H1 (cell line): ENCODE measurements at regions not wholly inside any gene's neighbourhood (a gene's known extent, or its start where the extent isn't known, plus 50 kb on each side); places are given as distances from the start of the nearest gene placed in this dataset.

ENCODE experiments used
- CTCF ChIA-PET: fragments of 300-600 bp; sonication (Branson Sonifier 250); formaldehyde crosslinking; loops from one replicate; lab custom pipeline; 2021; ENCODE audit not compliant: partially characterized antibody; lab: Charles Lee
- POLR2A ChIA-PET: fragments of 300-600 bp; sonication (Branson Sonifier 250); formaldehyde crosslinking; loops from one replicate; lab custom pipeline; 2021; ENCODE audit warnings: inconsistent platforms; ENCODE audit not compliant: partially characterized antibody; lab: Charles Lee
- DNase-seq, 2 experiments: peaks; one replicate each; pipeline versions ENCODE4 v3.0.0 to v3.0.0-alpha.2; 2010 to 2022; ENCODE audit warnings: low spot score in 2 of 2, low read depth in 1 of 2, mixed read lengths in 1 of 2
- FAIRE-seq: peaks from 2 replicates; lab custom pipeline; 2011; peaks lifted over from hg19 to GRCh38; lab: Jason Lieb, UNC
- H2AFZ ChIP-seq: 2 replicates; pipeline ENCODE4 v1.8.1; 2012; ENCODE audit warnings: low read length, inconsistent platforms
- H2AK5ac ChIP-seq: 2 replicates; pipeline ENCODE4 v1.6.1; 2013; ENCODE audit warnings: low read depth, low read length
- H2BK120ac ChIP-seq: replicated peaks from 2 replicates; pipeline ENCODE3; 2013; ENCODE audit warnings: low read depth, low read length, inconsistent platforms
- H2BK12ac ChIP-seq: 2 replicates; pipeline ENCODE4 v1.6.1; 2013; ENCODE audit warnings: low read depth, low read length
- H2BK15ac ChIP-seq: 2 replicates; pipeline ENCODE4 v1.6.1; 2013; ENCODE audit warnings: low read length
- H2BK20ac ChIP-seq: 2 replicates; pipeline ENCODE4 v1.6.1; 2013; ENCODE audit warnings: low read length
- H2BK5ac ChIP-seq: 2 replicates; pipeline ENCODE4 v1.6.1; 2013; ENCODE audit warnings: low read depth, low read length
- H3K14ac ChIP-seq: 2 replicates; pipeline ENCODE4 v1.6.1; 2013; ENCODE audit warnings: inconsistent platforms; ENCODE audit not compliant: insufficient read length
- H3K18ac ChIP-seq: 2 replicates; pipeline ENCODE4 v1.6.1; 2013; ENCODE audit warnings: low read length; ENCODE audit errors: extremely low read depth
- H3K23ac ChIP-seq: 2 replicates; pipeline ENCODE4 v1.6.1; 2013; ENCODE audit warnings: inconsistent platforms; ENCODE audit not compliant: insufficient read length
- H3K23me2 ChIP-seq: 2 replicates; pipeline ENCODE4 v1.6.1; 2013; ENCODE audit warnings: low read depth, low read length
- H3K27ac ChIP-seq: 2 replicates; pipeline ENCODE4 v1.6.1; 2011; ENCODE audit warnings: low read depth, low read length, inconsistent platforms
- H3K27me3 ChIP-seq, 4 experiments: replicated peaks in 1 of 4; 1 replicate in 1 of 4; 2 replicates in 3 of 4; pipeline versions ENCODE4 v1.6.1 to v1.8.1; 2011 to 2013; ENCODE audit warnings: low read length in 3 of 4, mild to moderate bottlenecking in 3 of 4, inconsistent platforms in 2 of 4, mixed read lengths in 2 of 4, moderate library complexity in 1 of 4; ENCODE audit not compliant: control insufficient read depth in 3 of 4, insufficient read depth in 3 of 4; ENCODE audit errors: extremely low read depth in 1 of 4
- H3K36me3 ChIP-seq, 4 experiments: 2 replicates each; pipeline versions ENCODE4 v1.6.1 to v1.8.1; 2011 to 2013; ENCODE audit warnings: mild to moderate bottlenecking in 4 of 4, low read length in 3 of 4, moderate library complexity in 2 of 4, control low read depth in 1 of 4, inconsistent platforms in 1 of 4; ENCODE audit not compliant: insufficient read depth in 4 of 4, control insufficient read depth in 2 of 4
- H3K4ac ChIP-seq: replicated peaks from 2 replicates; pipeline ENCODE3; 2013; ENCODE audit warnings: low read length, low read depth, mixed read lengths, inconsistent platforms; ENCODE audit not compliant: insufficient read length
- H3K4me1 ChIP-seq, 4 experiments: replicated peaks in 1 of 4; 1 replicate in 1 of 4; 2 replicates in 3 of 4; pipeline versions ENCODE4 v1.6.1 to v1.8.1; 2011 to 2013; ENCODE audit warnings: low read length in 3 of 4, inconsistent platforms in 2 of 4, mixed read lengths in 1 of 4; ENCODE audit not compliant: insufficient read depth in 4 of 4, control insufficient read depth in 3 of 4
- H3K4me2 ChIP-seq, 2 experiments: 2 replicates each; pipeline versions ENCODE4 v1.6.1 to v1.8.1; 2011 to 2013; ENCODE audit warnings: low read depth in 2 of 2, low read length in 2 of 2, control low read depth in 1 of 2, inconsistent platforms in 1 of 2, mild to moderate bottlenecking in 1 of 2; ENCODE audit not compliant: insufficient read depth in 1 of 2
- H3K4me3 ChIP-seq, 4 experiments: fragments of 200-600, 300-600 bp in 1 of 4; sonication (generic), shearing (Covaris generic), sonication (Bioruptor Twin) in 1 of 4; 2 replicates each; pipeline versions ENCODE4 v1.5.1 to v1.8.1; 2011 to 2016; ENCODE audit warnings: low read length in 4 of 4, low read depth in 3 of 4, control low read depth in 2 of 4, inconsistent platforms in 2 of 4, mild to moderate bottlenecking in 2 of 4, mixed read lengths in 1 of 4, moderate library complexity in 1 of 4; ENCODE audit not compliant: insufficient read depth in 2 of 4; ENCODE audit errors: extremely low read depth in 1 of 4
- H3K56ac ChIP-seq: replicated peaks from 2 replicates; pipeline ENCODE3; 2013; ENCODE audit warnings: low read depth, mild to moderate bottlenecking, mixed read lengths, low read length, inconsistent platforms; ENCODE audit not compliant: insufficient read length
- H3K79me1 ChIP-seq: 2 replicates; pipeline ENCODE4 v1.6.1; 2013; ENCODE audit warnings: low read depth, low read length, control low read depth
- H3K79me2 ChIP-seq, 2 experiments: 2 replicates each; pipeline versions ENCODE4 v1.6.1 to v1.8.1; 2012 to 2013; ENCODE audit warnings: low read length in 2 of 2, mild to moderate bottlenecking in 2 of 2, inconsistent platforms in 1 of 2; ENCODE audit not compliant: insufficient read depth in 2 of 2, control insufficient read depth in 1 of 2
- H3K9ac ChIP-seq, 4 experiments: replicated peaks in 1 of 4; 1 replicate in 1 of 4; 2 replicates in 3 of 4; pipeline versions ENCODE4 v1.6.1 to v1.8.1; 2011 to 2013; ENCODE audit warnings: low read depth in 3 of 4, low read length in 3 of 4, control low read depth in 2 of 4, mild to moderate bottlenecking in 2 of 4, moderate library complexity in 2 of 4, inconsistent platforms in 1 of 4; ENCODE audit errors: extremely low read depth in 1 of 4
- H3K9me3 ChIP-seq, 2 experiments: 2 replicates each; pipeline versions ENCODE4 v1.6.1 to v1.8.1; 2012 to 2013; ENCODE audit warnings: mild to moderate bottlenecking in 2 of 2, moderate library complexity in 2 of 2, control low read depth in 1 of 2, inconsistent platforms in 1 of 2, low read depth in 1 of 2, low read length in 1 of 2, mixed read lengths in 1 of 2; ENCODE audit not compliant: insufficient read depth in 2 of 2
- H4K20me1 ChIP-seq, 2 experiments: replicated peaks in 1 of 2; 2 replicates each; pipeline versions ENCODE3 to v1.8.1; 2011 to 2013; ENCODE audit warnings: inconsistent platforms in 2 of 2, low read length in 2 of 2, mild to moderate bottlenecking in 1 of 2; ENCODE audit not compliant: insufficient read depth in 2 of 2, control insufficient read depth in 1 of 2
- H4K5ac ChIP-seq: 2 replicates; pipeline ENCODE4 v1.6.1; 2013; ENCODE audit warnings: low read length, low read depth, mixed read lengths, inconsistent platforms; ENCODE audit not compliant: insufficient read length
- H4K8ac ChIP-seq: 2 replicates; pipeline ENCODE4 v1.8.0; 2013; ENCODE audit warnings: mild to moderate bottlenecking, moderate library complexity, low read length, inconsistent platforms; ENCODE audit not compliant: insufficient read depth; ENCODE audit errors: extremely low read depth
- H4K91ac ChIP-seq: replicated peaks from 2 replicates; pipeline ENCODE3; 2013; ENCODE audit warnings: low read length, mixed read lengths, inconsistent platforms; ENCODE audit not compliant: insufficient read length
- BRCA1 ChIP-seq: IDR thresholded peaks from 2 replicates; pipeline ENCODE4 v1.6.1; 2012; ENCODE audit warnings: low read depth, low read length, improper control_type of control experiment
- HDAC2 ChIP-seq, 2 experiments: fragments of 300-600 bp in 1 of 2; sonication (generic) in 1 of 2; IDR thresholded peaks; 2 replicates each; pipeline ENCODE4 v1.6.1; 2011 to 2012; ENCODE audit warnings: low read depth in 2 of 2, low read length in 2 of 2, mild to moderate bottlenecking in 2 of 2, moderate library complexity in 2 of 2, borderline replicate concordance in 1 of 2, inconsistent platforms in 1 of 2
- JUN ChIP-seq: IDR thresholded peaks from 2 replicates; pipeline ENCODE4 v1.6.1; 2011; ENCODE audit warnings: low read depth, mild to moderate bottlenecking, improper control_type of control experiment, low read length
- JUND ChIP-seq: IDR thresholded peaks from 2 replicates; pipeline ENCODE4 v1.6.1; 2011; ENCODE audit warnings: mild to moderate bottlenecking, improper control_type of control experiment, low read length
- MAFK ChIP-seq: IDR thresholded peaks from 2 replicates; pipeline ENCODE4 v1.6.1; 2012; ENCODE audit warnings: low read depth, mild to moderate bottlenecking, improper control_type of control experiment, low read length
- RBBP5 ChIP-seq: IDR thresholded peaks from 2 replicates; pipeline ENCODE4 v1.7.1; 2012; ENCODE audit warnings: low read depth, mild to moderate bottlenecking, inconsistent platforms, low read length, moderate library complexity, borderline replicate concordance
- SP1 ChIP-seq: IDR thresholded peaks from 2 replicates; pipeline ENCODE4 v1.6.1; 2011; ENCODE audit warnings: low read depth, low read length
- SRF ChIP-seq: IDR thresholded peaks from 2 replicates; pipeline ENCODE4 v1.6.1; 2011; ENCODE audit warnings: mild to moderate bottlenecking, low read depth, low read length, moderate library complexity
- WGBS, 2 experiments: shearing (Covaris generic) in 1 of 2; methylation state at CpG; one replicate each; pipeline versions ENCODE4 v1.1.6 to v1.1.7; 2013 to 2015; ENCODE audit warnings: low lambda C conversion rate in 2 of 2, mixed read lengths in 2 of 2, inconsistent platforms in 1 of 2, low coverage in 1 of 2, missing lambda C conversion rate in 1 of 2; ENCODE audit not compliant: insufficient replicate concordance in 2 of 2, insufficient coverage in 1 of 2, insufficient read length in 1 of 2; ENCODE audit errors: extremely low coverage in 1 of 2, missing lambda C conversion rate in 1 of 2; 5-methylcytosine and 5-hydroxymethylcytosine counted together

DNA sequence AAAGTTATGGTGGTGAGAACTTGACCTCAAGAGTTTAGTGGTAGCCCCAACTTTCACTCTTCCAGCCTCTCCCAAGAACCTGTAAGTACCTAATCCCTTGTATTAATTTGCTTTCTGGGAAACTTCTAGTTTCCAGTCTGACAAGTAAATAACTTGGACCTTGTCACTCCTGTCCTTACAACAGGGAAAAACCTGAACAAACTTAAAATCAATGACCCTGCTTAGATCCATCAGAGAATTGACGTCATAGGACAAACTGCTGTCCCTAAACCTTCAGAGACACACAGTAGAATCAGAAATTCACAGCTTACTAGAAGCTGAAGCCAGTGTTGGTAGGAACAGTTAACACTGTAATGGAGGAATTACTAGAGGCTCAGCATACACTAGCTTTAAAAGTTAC is 60.0 kb upstream of the DCLK2 start:
- H3K27ac ChIP-seq = no peak overlapping the region
- no peaks in the 10 kb centered on the region for H3K9me3 ChIP-seq
- ChIA-PET POLR2A (no interaction called here), CTCF (no interaction called here)
- WGBS, 2 experiments = 90% methylated on average over 1 of the region's 1 CpG; no CpG with 5 or more reads in 1 of the 2 experiments
- FAIRE-seq (no peak), DNase-seq (no peak)
- H2AK5ac ChIP-seq = no peak overlapping the region
- H4K5ac ChIP-seq = no peak overlapping the region
- H3K4me2 ChIP-seq = no peak overlapping the region
- no peak overlapping the region for H3K9ac ChIP-seq
- no peaks in the 10 kb centered on the region for H3K79me1 ChIP-seq
- no peak overlapping the region for H3K18ac ChIP-seq
- no peak overlapping the region for H2BK15ac ChIP-seq
- H2BK120ac ChIP-seq = no peak overlapping the region
- no peaks in the 10 kb centered on the region for H3K4me1 ChIP-seq
- H3K23ac ChIP-seq = no peak overlapping the region
- no peak overlapping the region for H4K91ac ChIP-seq
- no peak overlapping the region for H3K4me3 ChIP-seq
- H3K14ac ChIP-seq = no peak overlapping the region
- H3K36me3 ChIP-seq = no peaks in the 10 kb centered on the region
- no peak overlapping the region for H4K8ac ChIP-seq
- H2BK20ac ChIP-seq = no peak overlapping the region
- H3K27me3 ChIP-seq = no peaks in the 10 kb centered on the region
- no peaks in the 10 kb centered on the region for H3K79me2 ChIP-seq
- peak overlapping the region; percentile 76; the same call in 1 of the 2 replicates for H2AFZ ChIP-seq
- no peak overlapping the region for H3K4ac ChIP-seq
- H2BK12ac ChIP-seq = no peak overlapping the region
- no peak overlapping the region for H2BK5ac ChIP-seq
- no peaks in the 10 kb centered on the region for H3K23me2 ChIP-seq
- no peak overlapping the region for H3K56ac ChIP-seq
- H4K20me1 ChIP-seq = no peaks in the 10 kb centered on the region
- TF ChIP-seq MAFK = no peak
- TF ChIP-seq JUND = no peak
- TF ChIP-seq SRF = no peak
- TF ChIP-seq SP1 = no peak
- no peak for TF ChIP-seq RBBP5
- TF ChIP-seq BRCA1 = no peak
- TF ChIP-seq HDAC2 (IDR thresholded peaks at IDR 0.05; ENCODE audit: borderline replicate concordance in 1 of 2, low read depth in 2 of 2, low read length in 2 of 2) = no peak
- no peak for TF ChIP-seq JUN
